Common myeloid progenitor, CD34-positive (primary cell): ENCODE measurements at regions not wholly inside any gene's neighbourhood (a gene's known extent, or its start where the extent isn't known, plus 50 kb on each side); places are given as distances from the start of the nearest gene placed in this dataset.
"Not testable (repeated sequence)": the region's sequence is repeated elsewhere in the genome, so short reads cannot be mapped to it uniquely, and the experiment has no call there.

ENCODE experiments used
- CTCF ChIA-PET: fragments of 350-600 bp; sonication (Branson Sonifier 250); formaldehyde crosslinking; loops from one replicate; lab custom pipeline; 2021; ENCODE audit warnings: antibody characterized with exemption; lab: Charles Lee
- POLR2A ChIA-PET: fragments of 350-600 bp; sonication (Branson Sonifier 250); formaldehyde crosslinking; loops from one replicate; lab custom pipeline; 2021; ENCODE audit warnings: antibody characterized with exemption; lab: Charles Lee
- DNase-seq, 3 donors: peaks; one replicate each; pipeline versions ENCODE4 v3.0.0 to v3.0.0-alpha.2; 2013
- H3K27ac ChIP-seq, 2 experiments: 1 replicate in 1 of 2; 2 replicates in 1 of 2; pipeline ENCODE4 v1.7.0; 2013; ENCODE audit warnings: inconsistent platforms in 2 of 2, low read length in 2 of 2, mild to moderate bottlenecking in 2 of 2, low read depth in 1 of 2, moderate library complexity in 1 of 2; ENCODE audit not compliant: severe bottlenecking in 2 of 2, insufficient read depth in 1 of 2, poor library complexity in 1 of 2
- H3K27me3 ChIP-seq, 5 experiments: replicated peaks in 2 of 5; 1 replicate in 3 of 5; 2 replicates in 2 of 5; pipeline versions ENCODE4 v1.6.1 to v1.7.0; 2013; ENCODE audit warnings: low read length in 4 of 5, mild to moderate bottlenecking in 2 of 5, moderate library complexity in 2 of 5, inconsistent platforms in 1 of 5; ENCODE audit not compliant: insufficient read depth in 5 of 5, control insufficient read depth in 4 of 5
- H3K36me3 ChIP-seq, 4 experiments: 1 replicate in 2 of 4; 2 replicates in 2 of 4; pipeline versions ENCODE4 v1.6.1 to v1.7.0; 2013; ENCODE audit warnings: low read length in 3 of 4, control low read depth in 1 of 4, mild to moderate bottlenecking in 1 of 4; ENCODE audit not compliant: control insufficient read depth in 4 of 4, insufficient read depth in 4 of 4
- H3K4me1 ChIP-seq, 4 experiments: 1 replicate in 3 of 4; 2 replicates in 1 of 4; pipeline versions ENCODE4 v1.6.1 to v1.7.1; 2013; ENCODE audit warnings: low read length in 3 of 4, mild to moderate bottlenecking in 3 of 4, control low read depth in 1 of 4, inconsistent platforms in 1 of 4, moderate library complexity in 1 of 4; ENCODE audit not compliant: control insufficient read depth in 4 of 4, insufficient read depth in 4 of 4; ENCODE audit errors: control extremely low read depth in 1 of 4
- H3K4me3 ChIP-seq, 7 experiments: 1 replicate in 4 of 7; 2 replicates in 3 of 7; pipeline versions ENCODE4 v1.5.1 to v1.7.0; 2013; ENCODE audit warnings: mild to moderate bottlenecking in 7 of 7, low read length in 6 of 7, moderate library complexity in 6 of 7, inconsistent platforms in 2 of 7, low read depth in 2 of 7, control low read depth in 1 of 7; ENCODE audit not compliant: insufficient read depth in 4 of 7, control insufficient read depth in 1 of 7; ENCODE audit errors: extremely low read depth in 1 of 7
- H3K9me3 ChIP-seq, 5 experiments: 1 replicate in 4 of 5; 2 replicates in 1 of 5; pipeline versions ENCODE4 v1.6.1 to v1.7.1; 2013; ENCODE audit warnings: low read length in 4 of 5, mild to moderate bottlenecking in 2 of 5, inconsistent platforms in 1 of 5, low read depth in 1 of 5, moderate library complexity in 1 of 5; ENCODE audit not compliant: control insufficient read depth in 4 of 5, insufficient read depth in 2 of 5; ENCODE audit errors: control extremely low read depth in 1 of 5
- WGBS: methylation state at CpG from one replicate; pipeline ENCODE4 v1.1.5; 2013; ENCODE audit not compliant: insufficient coverage; 5-methylcytosine and 5-hydroxymethylcytosine counted together

DNA sequence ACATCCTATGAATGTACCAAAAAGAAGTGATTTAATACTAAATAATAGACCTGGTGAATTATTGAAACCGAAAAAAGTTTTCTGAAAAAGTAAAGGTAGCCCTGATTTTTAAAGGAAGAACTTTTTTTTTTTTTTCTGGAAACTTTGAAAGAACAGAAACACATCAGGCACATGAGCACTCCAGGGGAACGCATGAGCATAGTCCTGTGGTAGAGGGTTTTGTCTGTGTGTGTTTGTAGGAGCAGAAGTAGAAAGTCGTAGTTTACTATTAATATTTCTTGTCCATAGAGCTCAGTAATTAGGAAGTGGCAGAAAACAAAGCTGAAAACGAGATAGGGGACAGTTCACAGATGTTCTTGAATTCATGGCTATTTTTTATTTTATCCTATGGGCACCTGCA, 1175.9 kb upstream of the B3GALT2 start:
- ChIA-PET CTCF (no interaction called here), POLR2A (no interaction called here)
- WGBS = 50% methylated on average over 2 of the region's 4 CpGs

DNA sequence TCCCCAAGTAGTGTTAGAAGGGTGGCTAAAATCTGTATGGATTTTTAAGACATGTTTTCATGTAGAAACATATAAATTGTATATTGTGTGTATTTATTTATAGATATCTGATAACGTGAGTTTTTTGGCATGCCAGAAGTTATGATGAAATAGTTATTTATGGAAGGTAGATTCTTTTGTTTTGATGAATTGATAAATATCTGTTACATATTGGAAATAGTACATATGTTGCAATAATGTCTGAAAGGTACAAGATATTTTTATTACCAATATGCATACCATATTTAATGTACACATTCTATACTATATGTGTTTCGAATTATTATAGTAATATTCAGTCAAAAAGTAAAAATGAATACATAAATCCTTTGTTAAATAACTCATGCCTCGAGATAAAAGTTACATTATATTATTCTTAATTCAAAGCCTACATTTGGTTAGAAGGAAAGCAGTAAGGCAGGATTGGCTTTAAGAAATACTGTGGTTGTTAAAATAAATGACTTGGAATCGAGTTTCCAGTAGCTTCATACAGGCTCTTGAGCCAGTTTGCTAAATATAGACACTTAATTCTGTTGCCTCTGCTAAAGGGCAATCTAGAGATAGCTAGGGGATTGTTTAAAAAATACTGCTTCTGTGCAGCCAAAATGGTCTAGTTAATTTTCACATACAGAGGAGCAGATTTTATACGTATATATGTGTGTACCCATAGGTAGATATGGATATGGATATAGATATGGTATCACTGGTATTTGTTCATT, 1175.1 kb upstream of the B3GALT2 start:
- Histone ChIP-seq H3K4me1 (no peaks in the 10 kb centered on the region), H3K36me3 (no peaks in the 10 kb centered on the region), H3K4me3 (no peak overlapping the region), H3K9me3 (no peaks in the 10 kb centered on the region), H3K27ac (no peak overlapping the region), H3K27me3 (no peaks in the 10 kb centered on the region)
- no peak for DNase-seq
- POLR2A ChIA-PET = no interaction called here
- 80% methylated on average over 1 of the region's 5 CpGs for WGBS
- CTCF ChIA-PET = no interaction called here

More for the DNA sequence above, 1175.9 kb upstream of the B3GALT2 start:
- Histone ChIP-seq H3K4me1 (no peaks in the 10 kb centered on the region), H3K9me3 (no peaks in the 10 kb centered on the region), H3K36me3 (no peaks in the 10 kb centered on the region), H3K27me3 (no peaks in the 10 kb centered on the region), H3K27ac (no peak overlapping the region), H3K4me3 (no peak overlapping the region)
- no peak for DNase-seq

DNA sequence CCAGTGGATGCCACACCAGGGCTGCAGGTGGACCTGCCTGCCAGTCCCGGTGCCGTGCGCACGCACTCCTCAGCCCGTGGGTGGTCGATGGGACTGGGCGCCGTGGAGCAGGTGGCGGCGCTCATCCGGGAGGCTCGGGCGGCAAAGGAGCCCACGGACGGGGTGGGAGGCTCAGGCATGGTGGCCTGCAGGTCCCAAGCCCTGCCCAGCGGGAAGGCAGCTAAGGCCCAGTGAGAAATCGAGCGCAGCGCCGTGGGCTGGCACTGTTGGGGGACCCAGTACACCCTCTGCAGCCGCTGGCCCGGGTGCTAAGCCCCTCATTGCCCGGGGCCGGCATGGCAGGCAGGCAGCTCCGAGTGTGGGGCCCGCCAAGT, 1171.8 kb upstream of the B3GALT2 start:
- POLR2A ChIA-PET = no interaction called here

DNA sequence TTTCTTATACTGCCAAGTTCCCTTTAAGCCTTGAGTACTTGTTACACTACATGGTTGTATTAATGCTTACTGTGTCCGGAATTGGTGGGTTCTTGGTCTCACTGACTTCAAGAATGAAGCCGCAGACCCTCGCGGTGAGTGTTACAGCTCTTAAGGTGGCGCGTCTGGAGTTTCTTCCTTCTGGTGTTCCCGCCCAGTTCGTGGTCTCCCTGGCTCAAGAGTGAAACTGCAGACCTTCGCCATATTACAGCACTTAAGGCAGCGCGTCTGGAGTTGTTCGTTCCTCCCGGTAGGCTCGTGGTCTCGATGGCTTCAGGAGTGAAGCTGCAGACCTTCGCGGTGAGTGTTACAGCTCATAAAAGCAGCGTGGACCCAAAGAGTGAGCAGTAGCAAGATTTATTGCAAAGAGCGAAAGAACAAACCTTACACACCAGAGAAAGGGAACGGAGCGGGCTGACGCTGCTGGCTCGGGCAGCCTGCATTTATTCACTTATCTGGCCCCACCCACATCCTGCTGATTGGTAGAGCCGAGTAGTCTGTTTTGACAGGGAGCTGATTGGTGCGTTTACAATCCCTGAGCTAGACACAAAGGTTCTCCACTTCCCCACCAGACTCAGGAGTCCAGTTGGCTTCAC, 1171.3 kb upstream of the B3GALT2 start:
- H3K4me1 ChIP-seq, H3K9me3 ChIP-seq, H3K4me3 ChIP-seq, H3K27ac ChIP-seq, H3K27me3 ChIP-seq, H3K36me3 ChIP-seq, DNase-seq, POLR2A ChIA-PET: not testable (repeated sequence)
- 97% methylated on average over 19 of the region's 25 CpGs for WGBS
- CTCF ChIA-PET = interaction anchor here (0.7 kb wide), 1 partner anchor 735 kb away, joined by 3 read pairs; no protein-coding TSS in a partner anchor

More for the DNA sequence above, 1171.8 kb upstream of the B3GALT2 start:
- H3K36me3 ChIP-seq = no peaks in the 10 kb centered on the region
- no peak for DNase-seq
- H3K27ac ChIP-seq = no peak overlapping the region
- CTCF ChIA-PET = interaction anchor here (0.7 kb wide), 1 partner anchor 735 kb away, joined by 3 read pairs; no protein-coding TSS in a partner anchor
- no peak overlapping the region for H3K4me3 ChIP-seq
- no peaks in the 10 kb centered on the region for H3K9me3 ChIP-seq
- 96% methylated on average over 26 of the region's 26 CpGs for WGBS
- H3K27me3 ChIP-seq = no peaks in the 10 kb centered on the region
- H3K4me1 ChIP-seq = no peaks in the 10 kb centered on the region

DNA sequence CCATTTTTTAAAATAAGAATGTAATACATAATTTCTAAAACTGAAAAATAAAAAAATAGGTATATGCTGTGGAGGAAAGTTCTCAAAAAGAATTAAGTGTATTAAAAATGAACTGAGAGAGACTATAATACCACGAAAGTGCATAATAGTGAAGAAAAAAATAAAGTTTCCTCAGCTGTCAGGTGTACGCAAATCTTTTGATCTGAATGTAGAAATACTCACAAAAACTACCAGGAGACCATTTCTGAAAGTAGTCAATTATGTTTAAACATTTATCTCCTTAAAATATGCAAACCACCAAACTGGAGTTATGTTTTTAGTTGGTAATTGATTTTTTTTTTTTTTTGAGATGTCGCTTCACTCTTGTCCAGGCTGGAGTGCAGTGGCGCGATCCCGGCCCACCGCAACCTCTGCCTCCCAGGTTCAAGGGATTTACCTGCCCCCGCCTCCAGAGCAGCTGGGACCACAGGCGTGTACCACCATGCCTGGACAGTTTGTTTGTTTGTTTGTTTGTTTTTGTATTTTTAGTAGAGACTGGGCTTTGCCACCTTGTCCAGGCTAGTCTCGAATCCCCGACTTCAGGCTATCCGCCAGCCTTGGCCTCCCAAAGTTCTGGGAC, 1169.2 kb upstream of the B3GALT2 start:
- WGBS = no CpG with 5 or more reads among the region's 12 CpGs
- no peaks in the 10 kb centered on the region for H3K4me1 ChIP-seq
- H3K27me3 ChIP-seq = no peaks in the 10 kb centered on the region
- POLR2A ChIA-PET = no interaction called here
- DNase-seq = no peak
- H3K4me3 ChIP-seq = no peak overlapping the region
- H3K36me3 ChIP-seq = no peaks in the 10 kb centered on the region
- H3K9me3 ChIP-seq = no peaks in the 10 kb centered on the region
- CTCF ChIA-PET = interaction anchor here (0.6 kb wide), 1 partner anchor 1064 kb away, joined by 3 read pairs; no protein-coding TSS in a partner anchor
- H3K27ac ChIP-seq = no peak overlapping the region

DNA sequence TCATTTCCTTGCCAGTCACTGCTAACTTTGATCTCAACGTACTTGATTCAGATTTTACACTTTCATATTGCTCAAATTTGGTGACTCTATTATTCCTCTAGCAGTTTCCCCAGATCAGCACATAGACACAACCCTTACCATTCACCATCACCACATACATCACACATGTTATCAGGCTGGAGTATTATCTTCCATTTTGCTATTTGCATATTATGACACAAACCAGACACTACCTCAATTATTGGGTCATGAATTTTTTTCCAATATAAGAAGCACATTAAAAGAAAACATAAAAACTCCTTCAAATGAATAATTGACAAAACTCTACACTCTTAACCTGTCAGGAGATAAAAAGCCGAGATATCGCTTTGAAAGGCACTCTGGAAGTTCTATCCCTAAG, 1166.7 kb upstream of the B3GALT2 start:
- WGBS = 63% methylated on average over 1 of the region's 3 CpGs
- no peak for DNase-seq
- Histone ChIP-seq H3K27ac (no peak overlapping the region), H3K36me3 (no peaks in the 10 kb centered on the region), H3K4me3 (no peak overlapping the region), H3K27me3 (no peaks in the 10 kb centered on the region), H3K9me3 (no peaks in the 10 kb centered on the region), H3K4me1 (no peaks in the 10 kb centered on the region)
- CTCF ChIA-PET = no interaction called here
- POLR2A ChIA-PET = no interaction called here

DNA sequence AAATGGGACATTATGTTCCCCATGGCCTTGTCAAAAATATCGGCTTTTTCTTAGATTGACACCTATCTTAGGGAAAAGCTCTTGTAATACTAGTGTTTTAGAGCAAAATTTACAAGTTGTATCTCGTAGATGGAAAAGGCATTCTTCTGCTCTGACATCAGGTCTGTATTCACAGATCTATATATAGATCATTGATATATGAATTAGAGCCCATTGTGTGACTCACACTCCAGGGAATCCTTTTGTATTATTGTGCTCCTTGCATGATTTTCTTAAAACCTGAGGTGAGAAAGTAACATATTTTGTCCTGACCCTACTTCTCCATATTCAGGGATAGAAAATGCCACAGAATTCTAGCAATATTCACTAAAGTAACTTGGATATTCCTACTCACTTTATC, 1160.8 kb upstream of the B3GALT2 start:
- no CpG with 5 or more reads among the region's 2 CpGs for WGBS

More for the DNA sequence above, 1160.8 kb upstream of the B3GALT2 start:
- no peaks in the 10 kb centered on the region for H3K27me3 ChIP-seq
- no peaks in the 10 kb centered on the region for H3K36me3 ChIP-seq
- H3K4me1 ChIP-seq = no peaks in the 10 kb centered on the region
- POLR2A ChIA-PET = no interaction called here
- CTCF ChIA-PET = no interaction called here
- no peak for DNase-seq
- no peaks in the 10 kb centered on the region for H3K9me3 ChIP-seq
- H3K4me3 ChIP-seq = no peak overlapping the region
- no peak overlapping the region for H3K27ac ChIP-seq
